SH-SY5Y (cell line): ENCODE measurements at regions not wholly inside any gene's neighbourhood (a gene's known extent, or its start where the extent isn't known, plus 50 kb on each side); places are given as distances from the start of the nearest gene placed in this dataset.

Experiments
- GATA2 ChIP-seq: IDR thresholded peaks from 2 replicates; pipeline ENCODE4 v1.6.1; 2011; ENCODE audit warnings: mild to moderate bottlenecking, low read depth, low read length
- GATA3 ChIP-seq: IDR thresholded peaks from 2 replicates; pipeline ENCODE4 v1.6.1; 2011; ENCODE audit warnings: low read depth, mild to moderate bottlenecking, low read length, moderate library complexity

GRCh38 chr5:72673623-72674022, 142.8 kb upstream of the TNPO1 start:
- no peak for TF ChIP-seq GATA3
- no peak for TF ChIP-seq GATA2
